Heart left ventricle (tissue), 16 donors: ENCODE measurements at regions not wholly inside any gene's neighbourhood (a gene's known extent, or its start where the extent isn't known, plus 50 kb on each side); places are given as distances from the start of the nearest gene placed in this dataset.

Source experiments
- ATAC-seq, 4 donors: fragments of 200-7000 bp; cut with Tn5 transposase; one replicate each; pipeline ENCODE4 v1.9.1; 2020 to 2022; ENCODE audit warnings: moderate library complexity in 4 of 4, mild to moderate bottlenecking in 3 of 4, moderate number of reproducible peaks in 1 of 4
- DNase-seq, 5 donors: peaks; one replicate each; pipeline ENCODE4 v3.0.0-alpha.2; 2020
- H3K27ac ChIP-seq, 12 donors: fragments of 200-600 bp; sonication (generic) in 4 of 12; one replicate each; pipeline versions ENCODE4 v1.5.0 to v1.8.0; 2016 to 2022; ENCODE audit warnings: mild to moderate bottlenecking in 2 of 12
- H3K27me3 ChIP-seq, 9 donors: fragments of 200-600 bp; sonication (generic) in 2 of 9; one replicate each; pipeline versions ENCODE4 v1.5.1 to v1.8.0; 2016 to 2022; ENCODE audit warnings: mild to moderate bottlenecking in 3 of 9
- H3K36me3 ChIP-seq, 9 donors: fragments of 200-600 bp; sonication (generic) in 2 of 9; one replicate each; pipeline versions ENCODE4 v1.5.0 to v1.8.0; 2018 to 2022; ENCODE audit warnings: mild to moderate bottlenecking in 2 of 9
- H3K4me1 ChIP-seq, 12 donors: fragments of 200-600 bp; sonication (generic) in 4 of 12; one replicate each; pipeline versions ENCODE4 v1.5.0 to v1.8.0; 2016 to 2022; ENCODE audit warnings: mild to moderate bottlenecking in 3 of 12
- H3K4me3 ChIP-seq, 12 donors: fragments of 200-600 bp; sonication (generic) in 4 of 12; one replicate each; pipeline versions ENCODE4 v1.5.0 to v1.8.0; 2017 to 2022; ENCODE audit warnings: mild to moderate bottlenecking in 9 of 12, moderate library complexity in 4 of 12
- H3K9me3 ChIP-seq, 12 donors: fragments of 200-600 bp; sonication (generic) in 4 of 12; one replicate each; pipeline versions ENCODE4 v1.5.0 to v1.8.0; 2016 to 2022; ENCODE audit warnings: mild to moderate bottlenecking in 1 of 12
- POLR2A ChIP-seq, 2 donors: fragments of 450-650 bp; IDR thresholded peaks; one replicate each; pipeline ENCODE4 v1.6.1; 2017; ENCODE audit warnings: antibody characterized with exemption in 2 of 2, mild to moderate bottlenecking in 2 of 2, moderate library complexity in 2 of 2
- WGBS, 4 donors: extraction: QIAGEN DNeasy Blood & Tissue Kit in 2 of 4; methylation state at CpG; one replicate each; pipeline versions ENCODE4 v1.1.5 to v1.1.7; 2013 to 2018; 5-methylcytosine and 5-hydroxymethylcytosine counted together
- intact Hi-C, 10 donors: fragments of 100-400 bp; cut with DNase I; formaldehyde crosslinking; loops; one replicate each; pipeline versions ENCODE4 v1.11.1 to v1.14.2; 2022
- TF ChIP-seq, protein P1 (sequence below), 12 donors: fragments of 200-600 bp; sonication (generic) in 4 of 12; IDR thresholded peaks; one replicate each; pipeline versions ENCODE4 v1.5.0 to v1.8.0; 2018 to 2022; ENCODE audit warnings: antibody characterized with exemption in 12 of 12, mild to moderate bottlenecking in 5 of 12
- donor health status: ischemic (EF 13 %, LVEDD 7.1; RV severe dilation, severe dysfunction).
- donor health status: healthy with polysubstance abuse.
- donor health status: DM: no; HTN: yes; CAD: no.
- donor health status: DM: no; HTN: no; CAD: no.
- donor health status: ischemic (EF 25% LVEDD 6.9; RV normal size, moderate dysfunction).
- donor health status: ischemic (EF 25% LVEDD 5.7; RV mildly dilated, moderate dysfunction).
- donor health status: healthy.
- donor health status: DM: yes; HTN: yes; CAD: no.
- donor health status: ischemic (EF 35%, LVEDD 5.7; RV mildly dilated, moderate dysfunction).
- donor health status: nonischemic (EF 11% LVEDD 7.7; RV severe dilation, severe dysfunction).
- donor health status: DM: yes; HTN: yes; CAD: no.
- donor health status: PGD.
- donor health status: ischemic (EF 29% LVEDD 5.4; RV normal size, mild dysfunction).
- donor health status: nonischemic (EF 23%, LVEDD 6.1; RV moderate dilation, normal function).

DNA sequence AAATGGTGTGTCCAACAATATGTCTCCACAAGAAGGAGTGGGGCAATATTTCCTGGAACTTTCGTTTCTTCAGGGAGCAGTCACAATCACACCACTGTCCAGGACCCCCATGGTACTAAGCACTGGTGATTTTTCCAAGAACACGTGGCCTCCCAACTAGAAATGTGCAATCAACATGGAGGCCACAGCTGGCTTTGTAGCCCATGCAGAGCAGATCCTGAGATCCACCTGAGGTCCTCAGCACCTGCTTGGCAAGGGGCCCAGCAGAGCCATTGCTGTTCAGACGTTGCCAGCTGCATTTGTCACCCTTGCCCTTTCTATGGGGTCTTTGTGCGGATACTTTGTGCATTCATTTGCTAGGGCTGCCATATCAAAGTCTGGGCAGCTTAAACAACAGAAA, 334.5 kb upstream of the IRX4 start:
- intact Hi-C loops: no loop called here
- ATAC-seq: no peak
- 73 to 78% (median 75%) methylated on average over 4 of the region's 4 CpGs for WGBS, 4 donors
- H3K4me1 ChIP-seq: no peaks in the 10 kb centered on the region
- no peak overlapping the region for H3K4me3 ChIP-seq
- no peaks in the 10 kb centered on the region for H3K36me3 ChIP-seq
- H3K27ac ChIP-seq: no peak overlapping the region
- peaks cover 0 to 7% (median 0%) of the 10 kb centered on the region in 9 donors for H3K27me3 ChIP-seq
- no peak for TF ChIP-seq POLR2A (IDR thresholded peaks at IDR 0.05)
- TF ChIP-seq, protein P1, sequence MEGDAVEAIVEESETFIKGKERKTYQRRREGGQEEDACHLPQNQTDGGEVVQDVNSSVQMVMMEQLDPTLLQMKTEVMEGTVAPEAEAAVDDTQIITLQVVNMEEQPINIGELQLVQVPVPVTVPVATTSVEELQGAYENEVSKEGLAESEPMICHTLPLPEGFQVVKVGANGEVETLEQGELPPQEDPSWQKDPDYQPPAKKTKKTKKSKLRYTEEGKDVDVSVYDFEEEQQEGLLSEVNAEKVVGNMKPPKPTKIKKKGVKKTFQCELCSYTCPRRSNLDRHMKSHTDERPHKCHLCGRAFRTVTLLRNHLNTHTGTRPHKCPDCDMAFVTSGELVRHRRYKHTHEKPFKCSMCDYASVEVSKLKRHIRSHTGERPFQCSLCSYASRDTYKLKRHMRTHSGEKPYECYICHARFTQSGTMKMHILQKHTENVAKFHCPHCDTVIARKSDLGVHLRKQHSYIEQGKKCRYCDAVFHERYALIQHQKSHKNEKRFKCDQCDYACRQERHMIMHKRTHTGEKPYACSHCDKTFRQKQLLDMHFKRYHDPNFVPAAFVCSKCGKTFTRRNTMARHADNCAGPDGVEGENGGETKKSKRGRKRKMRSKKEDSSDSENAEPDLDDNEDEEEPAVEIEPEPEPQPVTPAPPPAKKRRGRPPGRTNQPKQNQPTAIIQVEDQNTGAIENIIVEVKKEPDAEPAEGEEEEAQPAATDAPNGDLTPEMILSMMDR (IDR thresholded peaks at IDR 0.05): no peak
- no peaks in the 10 kb centered on the region for H3K9me3 ChIP-seq
- DNase-seq: no peak

DNA sequence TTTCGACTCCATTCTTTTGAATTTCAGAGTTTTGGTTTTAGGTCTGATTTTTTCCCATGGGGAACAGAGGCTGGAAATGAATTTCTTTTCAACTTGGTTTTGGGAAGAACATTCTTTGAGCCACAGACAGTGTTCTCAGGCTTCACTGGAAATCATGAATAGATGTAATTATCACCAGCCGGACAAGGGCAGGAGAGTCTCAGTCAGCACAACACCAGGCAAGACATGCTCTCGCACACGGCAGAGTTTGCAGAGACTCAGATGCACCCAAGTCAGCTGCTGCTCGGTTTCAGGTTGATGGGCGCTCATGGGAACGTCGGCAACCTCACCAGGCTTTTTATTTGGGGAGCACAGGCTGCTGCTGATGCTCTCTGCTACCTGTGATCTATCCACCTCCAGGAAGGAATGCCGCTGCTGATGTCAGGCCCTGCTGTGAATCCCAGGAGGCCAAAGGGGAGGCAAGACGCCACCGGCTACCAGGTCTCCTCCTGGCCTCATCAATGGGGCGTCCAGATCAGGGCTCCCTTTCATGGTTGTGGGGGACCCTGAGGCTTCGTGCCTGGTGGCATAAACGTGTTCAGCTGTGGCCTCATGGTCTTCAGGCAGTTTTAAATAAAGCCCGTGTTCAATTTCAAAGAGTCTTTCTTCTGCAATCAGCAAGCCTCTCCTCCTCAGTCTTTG, 332.3 kb upstream of the IRX4 start:
- H3K27ac ChIP-seq: no peak overlapping the region

GRCh38 chr5:2213121-2213730, 330.5 kb upstream of the IRX4 start:
- TF ChIP-seq POLR2A (IDR thresholded peaks at IDR 0.05): no peak
- TF ChIP-seq, protein P1 (IDR thresholded peaks at IDR 0.05): no peak
- 68 to 76% (median 69%) methylated on average over 9 to 10 of the region's 10 CpGs for WGBS, 4 donors
- no peak overlapping the region for H3K27ac ChIP-seq
- no peaks in the 10 kb centered on the region for H3K4me1 ChIP-seq
- no peak for DNase-seq
- H3K9me3 ChIP-seq: no peaks in the 10 kb centered on the region
- H3K36me3 ChIP-seq: no peaks in the 10 kb centered on the region
- peaks cover 0 to 29% (median 1%) of the 10 kb centered on the region in 9 donors for H3K27me3 ChIP-seq
- H3K4me3 ChIP-seq: no peak overlapping the region
- intact Hi-C loops: no loop called here
- ATAC-seq: no peak

More for the DNA sequence above, 332.3 kb upstream of the IRX4 start:
- Histone ChIP-seq H3K27me3 (peaks cover 0 to 15% (median 0%) of the 10 kb centered on the region in 9 donors), H3K4me3 (no peak overlapping the region), H3K9me3 (no peaks in the 10 kb centered on the region), H3K36me3 (no peaks in the 10 kb centered on the region), H3K4me1 (no peaks in the 10 kb centered on the region)
- 65 to 68% (median 68%) methylated on average over 15 of the region's 15 CpGs for WGBS, 4 donors
- intact Hi-C loops: no loop called here
- TF ChIP-seq, protein P1 (IDR thresholded peaks at IDR 0.05): no peak
- no peak for TF ChIP-seq POLR2A (IDR thresholded peaks at IDR 0.05)
- ATAC-seq: no peak
- no peak for DNase-seq

GRCh38 chr5:2212481-2212880, 329.8 kb upstream of the IRX4 start:
- intact Hi-C loops: no loop called here
- TF ChIP-seq, protein P1 (IDR thresholded peaks at IDR 0.05): no peak
- TF ChIP-seq POLR2A (IDR thresholded peaks at IDR 0.05): no peak

More at GRCh38 chr5:2212481-2212880, 329.8 kb upstream of the IRX4 start:
- Histone ChIP-seq H3K9me3 (no peaks in the 10 kb centered on the region), H3K36me3 (no peaks in the 10 kb centered on the region), H3K27ac (no peak overlapping the region), H3K4me1 (no peaks in the 10 kb centered on the region), H3K27me3 (peaks cover 0 to 34% (median 5%) of the 10 kb centered on the region in 9 donors), H3K4me3 (no peak overlapping the region)
- no peak for DNase-seq
- WGBS, 4 donors: 33 to 69% (median 66%) methylated on average over 1 to 3 of the region's 3 CpGs
- ATAC-seq: no peak
